Mammary epithelial cell (primary cell): ENCODE measurements at regions not wholly inside any gene's neighbourhood (a gene's known extent, or its start where the extent isn't known, plus 50 kb on each side); places are given as distances from the start of the nearest gene placed in this dataset.

Source experiments
- EZH2 ChIP-seq: IDR thresholded peaks from 2 replicates; pipeline ENCODE4 v1.6.1; 2012; ENCODE audit warnings: low read length, inconsistent platforms, borderline replicate concordance
- TF ChIP-seq, protein P1 (sequence below), 2 donors: IDR thresholded peaks in 1 of 2; conservative IDR thresholded peaks in 1 of 2; 2 replicates each; pipeline ENCODE4 v1.5.1; 2011 to 2012; ENCODE audit warnings: inconsistent platforms in 2 of 2, low read length in 2 of 2, mild to moderate bottlenecking in 2 of 2, control low read depth in 1 of 2, low read depth in 1 of 2; ENCODE audit not compliant: insufficient read depth in 1 of 2; ENCODE audit errors: extremely low read depth in 1 of 2

DNA sequence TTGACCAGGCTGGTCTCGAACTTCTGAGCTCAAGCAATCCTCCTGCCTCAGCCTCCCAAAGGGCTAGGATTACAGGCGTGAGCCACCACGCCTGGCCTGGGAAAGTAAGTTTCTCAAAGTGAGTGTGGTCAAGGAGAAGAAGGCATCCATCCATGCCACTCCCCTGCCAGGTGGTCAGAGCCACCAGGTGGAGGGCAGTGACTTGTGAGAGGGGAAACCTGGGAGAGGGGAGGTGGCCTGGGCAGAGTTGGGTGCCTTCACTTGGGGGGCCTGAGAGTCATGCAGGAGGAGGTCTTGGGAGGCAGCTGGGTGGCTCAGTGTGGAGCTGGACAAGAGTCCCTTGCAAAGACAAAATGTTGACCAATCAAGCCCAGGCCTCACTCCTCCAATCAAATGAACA, 470.0 kb downstream of the MATN1 start:
- TF ChIP-seq, protein P1, sequence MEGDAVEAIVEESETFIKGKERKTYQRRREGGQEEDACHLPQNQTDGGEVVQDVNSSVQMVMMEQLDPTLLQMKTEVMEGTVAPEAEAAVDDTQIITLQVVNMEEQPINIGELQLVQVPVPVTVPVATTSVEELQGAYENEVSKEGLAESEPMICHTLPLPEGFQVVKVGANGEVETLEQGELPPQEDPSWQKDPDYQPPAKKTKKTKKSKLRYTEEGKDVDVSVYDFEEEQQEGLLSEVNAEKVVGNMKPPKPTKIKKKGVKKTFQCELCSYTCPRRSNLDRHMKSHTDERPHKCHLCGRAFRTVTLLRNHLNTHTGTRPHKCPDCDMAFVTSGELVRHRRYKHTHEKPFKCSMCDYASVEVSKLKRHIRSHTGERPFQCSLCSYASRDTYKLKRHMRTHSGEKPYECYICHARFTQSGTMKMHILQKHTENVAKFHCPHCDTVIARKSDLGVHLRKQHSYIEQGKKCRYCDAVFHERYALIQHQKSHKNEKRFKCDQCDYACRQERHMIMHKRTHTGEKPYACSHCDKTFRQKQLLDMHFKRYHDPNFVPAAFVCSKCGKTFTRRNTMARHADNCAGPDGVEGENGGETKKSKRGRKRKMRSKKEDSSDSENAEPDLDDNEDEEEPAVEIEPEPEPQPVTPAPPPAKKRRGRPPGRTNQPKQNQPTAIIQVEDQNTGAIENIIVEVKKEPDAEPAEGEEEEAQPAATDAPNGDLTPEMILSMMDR (conservative IDR thresholded peaks at IDR 0.05 in 1 of 2, IDR thresholded peaks at IDR 0.05 in 1 of 2; ENCODE audit: extremely low read depth in 1 of 2, insufficient read depth in 1 of 2, low read depth in 1 of 2, low read length in 2 of 2), result no peak
- TF ChIP-seq EZH2, result no peak
